NCI-H2107 treated with DMSO at 0.1 percent for 48 hours (cell line): ENCODE measurements at regions not wholly inside any gene's neighbourhood (a gene's known extent, or its start where the extent isn't known, plus 50 kb on each side); places are given as distances from the start of the nearest gene placed in this dataset.
A peak's percentile ranks its signal among the peaks of the same experiment; 100 is the strongest.
"Not testable (repeated sequence)": the region's sequence is repeated elsewhere in the genome, so short reads cannot be mapped to it uniquely, and the experiment has no call there.

Experiments used
- DNase-seq: peaks from one replicate; lab custom pipeline; 2025; ENCODE audit not compliant: unreplicated experiment; lab: John Stamatoyannopoulos, UW

GRCh38 chr3:40695848-40696247 is 171.1 kb downstream of the ZNF621 start:
- DNase-seq: no peak

- not testable (repeated sequence) for DNase-seq
Measured at GRCh38 chr3:40698611-40699010, 173.9 kb downstream of the ZNF621 start.

- DNase-seq: no peak
Measured at GRCh38 chr3:40701016-40701588, 176.3 kb downstream of the ZNF621 start.

- no peak for DNase-seq
Measured at GRCh38 chr3:40704224-40704623, 179.5 kb downstream of the ZNF621 start.

- DNase-seq: no peak
Measured at GRCh38 chr3:40705663-40706062, 180.9 kb downstream of the ZNF621 start.

- DNase-seq: no peak
Measured at GRCh38 chr3:40713306-40713705, 188.5 kb downstream of the ZNF621 start.

- DNase-seq: no peak
Measured at GRCh38 chr3:40713795-40714194, 189.0 kb downstream of the ZNF621 start.

GRCh38 chr3:40714771-40715345 is 190.1 kb downstream of the ZNF621 start:
- no peak for DNase-seq

- DNase-seq: no peak
Measured at GRCh38 chr3:40715551-40715950, 190.8 kb downstream of the ZNF621 start.

- DNase-seq: no peak
Measured at GRCh38 chr3:40717471-40717870, 192.7 kb downstream of the ZNF621 start.

GRCh38 chr3:40718209-40718608 is 193.4 kb downstream of the ZNF621 start:
- DNase-seq: no peak

GRCh38 chr3:40718681-40719080 is 193.9 kb downstream of the ZNF621 start:
- DNase-seq: no peak

- peak; percentile 10 for DNase-seq
Measured at GRCh38 chr3:40719660-40720287, 195.0 kb downstream of the ZNF621 start.

- DNase-seq: no peak
Measured at GRCh38 chr3:40720341-40720740, 195.6 kb downstream of the ZNF621 start.

GRCh38 chr3:40720863-40721262 is 196.1 kb downstream of the ZNF621 start:
- DNase-seq: no peak

- DNase-seq: no peak
Measured at GRCh38 chr3:40723083-40723660, 198.4 kb downstream of the ZNF621 start.

- DNase-seq: no peak
Measured at GRCh38 chr3:40725031-40725430, 200.3 kb downstream of the ZNF621 start.

- no peak for DNase-seq
Measured at GRCh38 chr3:40731445-40731844, 206.7 kb downstream of the ZNF621 start.

- no peak for DNase-seq
Measured at GRCh38 chr3:40736943-40737342, 212.2 kb downstream of the ZNF621 start.

- no peak for DNase-seq
Measured at GRCh38 chr3:40737343-40737742, 212.6 kb downstream of the ZNF621 start.

GRCh38 chr3:40739971-40740370 is 215.2 kb downstream of the ZNF621 start:
- DNase-seq: no peak

- peak; percentile 9 for DNase-seq
Measured at GRCh38 chr3:40741729-40742128, 217.0 kb downstream of the ZNF621 start.
